ENCODE measurements at regions not wholly inside any gene's neighbourhood (a gene's known extent, or its start where the extent isn't known, plus 50 kb on each side); places are given as distances from the start of the nearest gene placed in this dataset.

DNA sequence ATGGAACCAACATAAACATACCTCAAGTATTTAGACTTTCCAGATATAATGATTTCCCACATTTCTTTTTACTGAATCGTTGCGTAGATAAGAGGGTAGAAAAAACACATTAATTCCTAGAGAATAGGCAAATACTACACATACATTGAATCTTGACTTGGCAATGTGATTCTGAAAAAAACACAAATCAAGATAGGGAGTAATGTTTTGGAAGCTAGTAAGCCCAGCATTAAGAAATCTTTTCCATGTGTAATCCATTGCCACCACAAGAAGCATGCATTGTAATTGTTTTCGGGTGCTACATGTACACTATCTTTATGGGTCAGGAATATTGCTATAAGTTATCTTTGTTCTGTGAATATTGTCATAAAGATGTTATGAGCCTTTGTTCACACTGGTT, 269.8 kb upstream of the PDGFD start:
- no peak for DNase-seq (ENCODE audit: low read depth)

GRCh38 chr11:104432981-104433380, 269.0 kb upstream of the PDGFD start:
- no peak for DNase-seq (ENCODE audit: low read depth)

GRCh38 chr11:104432526-104432925, 268.6 kb upstream of the PDGFD start:
- DNase-seq (ENCODE audit: low read depth), result no peak

DNA sequence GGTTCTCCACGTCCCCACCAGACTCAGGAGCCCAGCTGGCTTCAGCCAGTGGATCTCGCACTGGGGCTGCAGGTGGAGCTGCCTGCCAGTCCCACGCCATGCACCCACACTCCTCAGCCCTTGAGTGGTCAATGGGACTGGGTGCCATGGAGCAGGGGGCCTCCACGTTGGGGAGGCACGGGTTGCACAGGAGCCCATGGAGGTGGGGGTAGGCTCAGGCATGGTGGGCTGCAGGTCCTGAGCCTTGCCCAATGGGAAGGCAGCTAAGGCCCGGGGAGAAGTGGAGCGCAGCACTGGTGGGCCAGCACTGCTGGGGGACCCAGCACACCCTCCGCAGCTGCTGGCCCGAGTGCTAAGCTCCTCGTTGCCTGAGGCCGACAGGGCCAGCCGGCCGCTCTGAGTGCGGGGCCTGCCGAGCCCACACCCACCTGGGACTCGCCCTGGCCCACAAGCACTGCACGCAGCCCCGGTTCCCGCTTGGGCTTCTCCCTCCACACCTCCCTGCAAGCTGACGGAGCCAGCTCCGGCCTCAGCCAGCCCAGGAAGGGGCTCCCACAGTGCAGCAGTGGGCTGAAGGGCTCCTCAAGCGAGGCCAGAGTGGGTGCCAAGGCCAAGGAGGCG, 258.5 kb upstream of the PDGFD start:
- no peak for DNase-seq (ENCODE audit: low read depth)

- no peak for DNase-seq (ENCODE audit: low read depth)
Observed at GRCh38 chr11:104410336-104410735, 246.4 kb upstream of the PDGFD start.

GRCh38 chr11:104408630-104409029, 244.7 kb upstream of the PDGFD start:
- no peak for DNase-seq (ENCODE audit: low read depth)

DNA sequence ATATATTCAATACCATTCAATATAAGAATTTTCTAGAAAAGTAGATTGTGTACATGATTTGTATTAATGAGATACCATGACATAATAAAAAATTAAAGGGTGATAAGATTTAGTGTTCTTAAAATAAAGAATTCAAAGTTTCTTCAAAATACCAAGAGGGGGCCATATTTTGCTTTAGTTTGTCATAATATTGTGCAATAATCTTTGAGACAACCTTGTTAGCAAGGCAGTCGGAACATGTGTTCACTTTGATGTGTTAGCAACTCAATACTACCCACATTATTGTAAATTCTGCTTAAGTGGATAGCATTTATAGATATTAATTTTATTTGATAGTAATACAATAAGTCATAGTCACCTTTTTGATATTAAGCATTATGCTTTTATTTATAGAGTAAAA, 241.3 kb upstream of the PDGFD start:
- no peak for DNase-seq (ENCODE audit: low read depth)

- no peak for DNase-seq (ENCODE audit: low read depth)
Observed at GRCh38 chr11:104404231-104405175, 240.6 kb upstream of the PDGFD start.

DNA sequence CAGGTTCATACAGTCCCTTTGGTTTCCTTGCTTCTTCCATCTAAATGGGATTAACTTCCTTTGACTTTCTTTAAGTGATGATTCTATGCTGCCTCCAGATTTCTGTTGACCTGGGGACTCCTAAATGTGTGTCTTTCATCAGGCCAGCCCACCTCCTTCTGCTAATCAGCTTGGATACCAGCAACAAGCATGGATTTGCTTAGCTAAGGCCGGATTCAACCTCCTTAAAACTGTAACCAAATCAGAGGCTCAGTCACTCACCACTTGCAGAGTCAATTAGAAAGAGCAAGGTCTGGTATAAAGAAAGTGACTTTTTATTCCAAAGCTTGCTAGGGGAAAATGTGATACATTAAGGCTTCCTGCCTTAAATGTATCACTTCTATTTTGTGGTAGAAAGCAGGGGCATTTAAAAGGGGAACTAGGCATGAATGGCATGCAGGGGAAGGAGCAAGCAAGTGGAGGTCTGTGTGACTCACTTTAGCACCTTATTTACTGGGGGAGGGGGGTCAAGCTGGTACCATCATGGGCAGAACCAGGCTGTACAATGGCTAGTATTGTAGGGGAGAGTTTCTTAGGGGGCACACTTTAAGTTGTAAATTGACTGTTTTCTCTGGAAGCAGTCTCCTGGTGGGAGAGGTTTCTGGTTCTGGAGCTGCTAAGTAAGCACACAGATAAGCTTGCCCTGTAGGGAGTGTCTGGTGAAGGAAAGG, 239.0 kb upstream of the PDGFD start:
- DNase-seq (ENCODE audit: low read depth), result no peak

- DNase-seq (ENCODE audit: low read depth), result no peak
Observed at GRCh38 chr11:104394508-104394907, 230.6 kb upstream of the PDGFD start.

- DNase-seq (ENCODE audit: low read depth), result no peak
Observed at GRCh38 chr11:104390651-104391050, 226.7 kb upstream of the PDGFD start.

DNA sequence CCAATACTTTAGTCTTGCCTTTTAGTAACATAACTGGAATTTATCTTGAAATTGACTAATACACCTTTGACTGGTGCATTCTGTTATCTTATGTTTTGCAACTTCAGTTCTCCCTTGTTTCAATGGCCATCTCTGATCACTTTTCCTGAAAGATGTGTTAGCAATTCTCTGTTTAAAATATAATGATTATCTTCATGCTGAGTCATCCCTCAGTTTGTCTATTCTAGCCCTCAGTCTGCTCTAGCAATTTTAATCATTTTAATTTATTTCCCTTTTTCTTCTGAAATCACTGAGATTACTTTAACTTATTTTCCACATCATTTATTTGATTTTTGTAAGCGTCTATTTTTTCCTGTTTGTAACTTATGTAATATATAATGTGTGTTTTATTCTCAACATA, 221.9 kb upstream of the PDGFD start:
- no peak for DNase-seq (ENCODE audit: low read depth)

DNA sequence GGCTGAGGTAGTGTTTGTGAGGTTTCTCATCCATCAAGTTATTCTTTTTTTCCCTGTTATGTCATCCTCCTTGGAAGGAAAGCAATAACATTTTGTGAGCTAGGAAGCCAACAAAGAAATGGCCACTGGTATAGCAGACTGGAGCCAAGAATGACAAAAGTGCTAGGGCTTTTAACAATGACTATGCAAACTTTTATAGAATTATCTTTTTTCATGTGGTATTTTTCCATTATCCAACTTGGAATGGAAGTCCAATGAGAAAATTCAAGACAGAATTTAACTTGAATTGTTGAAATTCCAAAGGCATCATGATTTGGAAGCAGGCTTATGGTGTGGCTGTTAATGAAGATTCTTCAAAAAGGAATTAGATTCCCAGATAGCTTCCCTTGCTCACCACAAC, 216.4 kb upstream of the PDGFD start:
- no peak for DNase-seq (ENCODE audit: low read depth)

GRCh38 chr11:104372111-104372510, 208.2 kb upstream of the PDGFD start:
- no peak for DNase-seq (ENCODE audit: low read depth)

- DNase-seq (ENCODE audit: low read depth), result no peak
Observed at GRCh38 chr11:104370478-104370877, 206.5 kb upstream of the PDGFD start.

DNA sequence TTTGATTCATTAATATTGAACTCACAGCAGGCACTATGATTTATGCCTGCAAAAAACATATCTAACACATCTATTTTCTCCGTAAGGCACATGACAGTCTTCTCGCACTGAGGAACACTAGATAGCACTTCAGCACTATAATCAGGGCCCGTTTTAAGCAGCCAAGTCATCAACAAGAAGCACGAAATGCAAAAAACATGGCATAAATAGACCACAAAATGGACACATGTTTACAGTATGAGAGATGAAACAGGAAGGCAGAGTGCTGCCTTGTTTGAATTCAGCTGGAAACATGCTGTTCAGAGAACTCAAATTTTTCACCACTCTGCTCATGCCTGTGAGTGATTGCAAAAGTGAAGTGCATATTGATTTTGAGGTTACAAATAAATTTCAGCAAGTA, 205.8 kb upstream of the PDGFD start:
- no peak for DNase-seq (ENCODE audit: low read depth)

GRCh38 chr11:104366321-104366734, 202.4 kb upstream of the PDGFD start:
- DNase-seq (ENCODE audit: low read depth), result no peak

DNA sequence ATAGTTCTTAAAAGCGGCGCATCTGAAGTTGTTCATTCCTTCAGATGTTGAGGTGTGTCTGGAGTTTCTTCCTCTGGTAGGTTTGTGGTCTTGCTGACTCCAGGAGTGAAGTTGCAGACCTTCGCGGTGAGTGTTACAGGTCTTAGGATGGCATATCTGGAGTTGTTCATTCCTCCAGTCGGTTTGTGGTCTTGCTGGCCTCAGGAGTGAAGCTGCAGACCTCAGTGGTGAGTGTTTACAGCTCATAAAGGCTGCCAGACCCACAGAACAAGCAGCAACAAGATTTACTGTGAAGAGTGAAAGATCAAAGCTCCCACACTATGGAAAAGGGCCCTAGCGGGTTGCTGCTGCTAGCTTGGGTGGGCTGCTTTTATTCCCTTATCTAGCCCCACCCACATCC, 201.7 kb upstream of the PDGFD start:
- DNase-seq (ENCODE audit: low read depth), result no peak

DNA sequence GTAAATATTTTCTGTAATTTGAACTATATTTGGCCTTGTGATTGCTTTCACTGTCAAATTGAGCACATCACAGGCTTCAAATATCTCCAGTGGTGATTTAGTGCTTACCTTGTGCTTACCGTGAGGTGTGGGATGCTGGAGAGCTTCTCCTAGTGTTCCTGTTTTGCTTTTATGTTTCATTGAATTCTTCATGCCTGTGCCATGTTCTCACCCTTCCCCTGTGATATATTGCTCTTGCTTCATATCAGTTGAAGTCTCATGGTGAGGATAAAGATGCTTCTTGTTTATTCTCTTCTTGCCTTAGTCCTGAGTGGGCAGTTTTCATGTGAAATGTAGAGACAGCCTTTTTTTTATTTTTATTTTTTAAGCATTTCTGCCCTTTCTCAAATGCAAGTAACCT, 198.0 kb upstream of the PDGFD start:
- no peak for DNase-seq (ENCODE audit: low read depth)

DNA sequence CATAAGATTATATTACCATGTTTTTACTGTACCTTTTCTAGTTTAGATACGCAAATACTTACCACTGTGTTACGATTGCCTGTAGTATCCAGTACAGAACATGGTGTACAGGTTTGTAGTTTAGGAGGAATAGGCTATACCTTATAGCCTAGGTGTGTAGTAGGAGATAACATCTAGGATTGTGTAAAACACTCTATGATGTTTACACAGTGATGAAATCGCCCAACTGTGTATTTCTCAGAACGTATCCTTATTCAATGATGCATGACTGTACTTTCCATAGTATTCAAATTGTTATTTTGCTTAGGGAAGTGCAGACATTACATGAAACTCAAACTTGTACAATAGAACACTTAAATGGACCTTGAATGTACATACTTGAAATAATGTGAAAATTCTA, 188.1 kb upstream of the PDGFD start:
- no peak for DNase-seq (ENCODE audit: low read depth)

GRCh38 chr11:104343578-104343977, 179.6 kb upstream of the PDGFD start:
- DNase-seq (ENCODE audit: low read depth), result no peak

DNA sequence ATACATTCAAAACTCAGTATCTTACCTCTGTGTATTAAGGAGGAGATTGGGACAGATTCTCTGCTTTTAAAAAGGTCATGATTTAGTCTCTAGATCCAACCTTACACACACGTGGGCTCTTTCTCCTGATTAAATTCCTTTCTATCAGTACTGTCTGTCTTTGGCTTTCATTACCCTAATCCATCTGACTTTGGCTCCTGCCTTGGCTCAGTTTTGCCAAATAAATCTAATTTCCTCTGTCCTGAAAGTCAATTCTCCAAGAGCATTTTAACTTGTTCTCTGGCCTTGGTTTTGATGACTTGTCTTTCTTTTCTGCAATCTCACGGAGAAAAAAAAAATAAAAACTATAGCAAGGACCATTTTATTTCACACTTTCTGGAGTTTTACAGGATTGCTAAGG, 176.6 kb upstream of the PDGFD start:
- DNase-seq (ENCODE audit: low read depth), result no peak

DNA sequence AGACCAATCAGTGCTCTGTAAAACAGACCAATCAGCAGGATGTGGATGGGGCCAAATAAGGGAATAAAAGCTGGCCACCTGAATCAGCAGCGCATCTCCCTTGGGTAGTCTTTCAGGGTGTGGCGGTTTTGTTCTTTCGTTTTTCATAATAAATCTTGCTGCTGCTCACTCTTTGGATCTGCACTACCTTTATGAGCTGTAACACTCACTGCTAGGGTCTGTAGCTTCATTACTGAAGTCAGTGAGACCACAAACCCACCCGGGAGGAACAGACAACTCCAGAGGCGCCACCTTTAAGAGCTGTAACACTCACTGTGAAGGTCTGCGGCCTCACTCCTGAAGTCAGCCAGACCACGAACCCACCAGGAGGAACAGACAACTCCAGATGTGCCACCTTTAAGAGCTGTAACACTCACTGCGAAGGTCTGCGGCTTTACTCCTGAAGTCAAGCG, 175.5 kb upstream of the PDGFD start:
- DNase-seq (ENCODE audit: low read depth), result no peak

Data from GM04504 (cell line).